Mammary epithelial cell (primary cell): ENCODE measurements at regions not wholly inside any gene's neighbourhood (a gene's known extent, or its start where the extent isn't known, plus 50 kb on each side); places are given as distances from the start of the nearest gene placed in this dataset.

Experiments
- CTCF ChIP-seq, 2 donors: IDR thresholded peaks in 1 of 2; conservative IDR thresholded peaks in 1 of 2; 2 replicates each; pipeline ENCODE4 v1.5.1; 2011 to 2012; ENCODE audit warnings: inconsistent platforms in 2 of 2, low read length in 2 of 2, mild to moderate bottlenecking in 2 of 2, control low read depth in 1 of 2, low read depth in 1 of 2; ENCODE audit not compliant: insufficient read depth in 1 of 2; ENCODE audit errors: extremely low read depth in 1 of 2
- EZH2 ChIP-seq: IDR thresholded peaks from 2 replicates; pipeline ENCODE4 v1.6.1; 2012; ENCODE audit warnings: low read length, inconsistent platforms, borderline replicate concordance

DNA sequence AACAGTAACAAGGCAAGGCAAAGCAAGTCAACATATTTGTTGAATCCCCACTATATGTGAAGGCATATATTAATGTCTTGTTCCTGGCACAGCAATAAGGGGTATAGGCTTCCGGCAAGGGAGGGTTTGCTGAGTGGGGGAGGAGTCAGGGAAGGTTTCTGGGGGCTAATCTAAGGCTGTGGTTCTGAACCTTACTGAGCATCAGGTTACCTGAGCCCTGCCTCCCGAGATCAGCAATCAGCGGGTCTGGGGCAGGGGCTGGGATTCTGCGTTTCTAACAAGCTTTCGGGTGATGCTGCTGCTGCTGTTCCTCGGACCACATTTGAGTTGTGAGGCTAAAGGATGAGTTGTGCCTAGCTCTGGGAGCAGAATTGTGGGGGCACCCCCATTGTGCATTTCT is 401.7 kb upstream of the SPRED2 start:
- TF ChIP-seq CTCF (conservative IDR thresholded peaks at IDR 0.05 in 1 of 2, IDR thresholded peaks at IDR 0.05 in 1 of 2; ENCODE audit: extremely low read depth in 1 of 2, insufficient read depth in 1 of 2, low read depth in 1 of 2, low read length in 2 of 2) = no peak
- TF ChIP-seq EZH2 = no peak
